GM19324 (cell line): ENCODE measurements at regions not wholly inside any gene's neighbourhood (a gene's known extent, or its start where the extent isn't known, plus 50 kb on each side); places are given as distances from the start of the nearest gene placed in this dataset.

Experiments used
- ATAC-seq: cut with Tn5 transposase; IDR thresholded peaks from one replicate; pipeline ENCODE4 v1.9.1; 2021; ENCODE audit warnings: mild to moderate bottlenecking, moderate library complexity; ENCODE audit not compliant: unreplicated experiment, low FRiP score

GRCh38 chr11:45597097-45597496, 68.3 kb downstream of the CHST1 start:
- no peak for ATAC-seq

DNA sequence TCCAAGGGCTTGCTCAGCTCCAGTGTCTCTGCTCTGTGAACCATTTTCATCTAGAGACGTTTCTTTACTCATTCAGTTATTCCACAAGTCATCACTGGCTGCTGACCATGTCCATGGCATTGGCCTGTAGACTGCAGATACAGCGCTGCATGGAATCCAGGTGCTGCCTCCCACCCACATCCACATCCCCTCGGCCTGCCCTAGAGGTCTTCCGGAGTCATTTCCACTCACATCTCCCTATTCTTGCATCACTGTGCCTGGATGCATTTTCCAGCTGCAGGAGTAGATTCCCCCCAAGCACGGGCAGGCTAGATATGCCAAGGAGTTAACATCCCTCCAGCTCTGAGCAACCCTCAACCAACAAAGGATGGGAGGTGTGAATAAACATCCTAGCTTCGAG, 68.9 kb downstream of the CHST1 start:
- no peak for ATAC-seq

- ATAC-seq: no peak
Observed at GRCh38 chr11:45593992-45594391, 71.4 kb downstream of the CHST1 start.

- ATAC-seq: no peak
Observed at GRCh38 chr11:45592636-45593035, 72.8 kb downstream of the CHST1 start.

- ATAC-seq: no peak
Observed at GRCh38 chr11:45590743-45591142, 74.7 kb downstream of the CHST1 start.

DNA sequence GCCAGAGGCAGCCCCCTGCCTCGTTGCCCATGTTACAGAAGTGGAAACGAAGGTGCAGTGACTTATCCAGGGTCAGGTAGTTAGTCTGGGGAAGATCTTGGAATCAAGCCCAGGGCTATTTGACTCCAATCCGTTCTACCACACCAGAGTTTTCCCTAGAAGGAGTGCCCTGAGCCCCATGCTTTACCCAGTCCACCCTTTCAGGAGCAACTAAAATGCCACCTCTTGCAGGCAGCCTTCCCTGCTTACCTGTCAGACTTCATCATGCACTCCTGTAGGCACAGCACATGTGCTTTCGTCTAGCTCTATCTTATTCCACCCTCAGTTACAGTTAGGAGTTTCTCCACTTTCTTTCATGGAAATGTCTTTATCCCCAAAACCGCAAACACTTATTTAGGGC, 80.2 kb downstream of the CHST1 start:
- ATAC-seq: no peak

GRCh38 chr11:45583981-45584566, 81.3 kb downstream of the CHST1 start:
- no peak for ATAC-seq

DNA sequence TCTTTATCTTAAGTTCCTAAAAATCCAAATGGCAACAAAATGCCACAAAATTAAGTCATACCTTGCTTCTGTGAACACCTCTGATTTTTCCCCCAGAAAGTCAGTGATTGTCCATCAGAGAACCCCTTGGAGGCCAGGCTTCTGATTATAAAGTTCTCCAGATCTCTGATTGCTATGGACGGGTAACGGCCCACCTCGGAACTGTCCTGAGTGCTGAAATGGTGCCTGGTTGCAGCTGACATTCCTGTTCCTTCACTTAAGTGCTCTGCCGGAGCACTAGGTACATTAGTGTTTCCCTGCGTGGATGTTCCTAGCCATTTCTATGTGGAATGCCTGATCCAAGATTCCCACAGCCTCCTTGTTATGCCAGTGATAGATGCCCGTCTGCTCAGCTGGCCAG, 85.0 kb downstream of the CHST1 start:
- no peak for ATAC-seq

DNA sequence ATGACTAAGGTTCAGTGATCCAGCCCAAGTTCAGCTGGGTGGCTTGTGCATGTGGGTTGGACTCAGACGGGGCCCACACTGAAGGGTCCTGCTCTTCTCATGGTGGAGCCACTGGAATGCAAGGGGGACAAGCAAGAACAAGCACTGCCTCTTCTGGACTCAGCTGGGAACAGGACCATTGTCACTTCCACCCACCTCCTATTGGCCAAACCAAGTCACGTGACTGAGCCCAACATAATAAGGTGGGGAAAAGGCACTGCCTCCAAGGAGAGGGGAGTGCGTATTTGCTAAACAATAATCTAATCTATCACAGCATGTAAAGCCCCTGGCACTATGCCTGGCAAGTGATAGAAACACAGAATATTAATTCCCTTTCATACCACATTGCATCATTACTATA, 87.1 kb downstream of the CHST1 start:
- ATAC-seq: no peak

- no peak for ATAC-seq
Observed at GRCh38 chr11:45577752-45578151, 87.7 kb downstream of the CHST1 start.

DNA sequence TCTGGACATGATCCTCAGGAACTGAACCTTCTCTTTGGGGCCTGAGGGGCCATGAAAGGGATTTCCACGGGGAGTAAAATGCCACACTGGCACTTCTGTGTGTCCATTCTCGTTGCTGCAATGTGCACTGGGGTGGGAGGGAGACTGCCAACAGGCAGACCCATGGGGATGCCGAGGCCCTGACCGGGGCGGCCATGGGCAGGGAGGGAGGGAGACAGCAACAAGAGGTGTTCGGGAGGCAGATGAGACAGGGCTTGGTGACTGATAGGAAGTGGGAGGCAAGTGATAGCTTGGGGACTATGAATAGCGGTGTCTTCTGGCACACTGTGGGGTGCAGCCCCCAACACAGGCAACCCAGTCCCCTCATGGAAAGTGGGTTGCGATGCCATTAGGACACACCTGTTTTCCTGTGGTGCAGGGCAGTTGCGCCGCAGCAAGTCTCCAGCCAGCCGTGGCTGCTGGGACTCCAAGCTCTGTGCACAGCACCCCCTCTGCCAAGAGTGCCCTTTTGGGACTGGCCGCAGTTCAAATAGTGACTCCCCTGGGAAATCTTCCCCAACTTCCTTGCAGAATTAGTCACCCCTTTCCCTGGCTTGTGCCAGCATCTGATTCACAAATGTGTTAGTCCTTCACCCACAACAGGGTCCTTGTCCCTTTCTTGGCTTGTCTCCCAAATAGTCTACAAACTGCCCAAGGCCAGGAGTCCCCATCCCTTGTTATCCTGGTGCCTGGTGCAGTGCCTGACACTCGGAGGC, 88.8 kb downstream of the CHST1 start:
- ATAC-seq: no peak

DNA sequence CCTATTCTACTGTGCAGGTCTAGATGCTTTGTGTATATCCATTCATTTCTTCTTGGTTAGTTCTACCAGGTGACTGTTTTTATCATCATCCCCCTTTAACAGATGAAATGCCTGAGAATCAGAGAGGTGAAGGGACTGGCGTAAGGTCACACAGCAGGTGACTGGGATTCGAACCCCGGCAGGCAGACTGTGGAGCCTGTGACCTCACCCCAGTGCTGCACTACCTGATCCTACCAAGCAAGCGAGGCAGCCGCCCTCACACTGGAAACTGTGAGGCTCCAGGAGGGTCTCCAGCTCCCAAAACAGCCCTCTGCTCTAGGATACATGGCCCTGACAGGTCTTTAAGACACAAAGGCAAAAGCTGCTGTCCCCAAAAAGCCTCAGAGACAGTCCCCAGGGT, 91.7 kb downstream of the CHST1 start:
- no peak for ATAC-seq

GRCh38 chr11:45572354-45573123, 92.9 kb downstream of the CHST1 start:
- no peak for ATAC-seq

- ATAC-seq: no peak
Observed at GRCh38 chr11:45569776-45570175, 95.6 kb downstream of the CHST1 start.

- ATAC-seq: no peak
Observed at GRCh38 chr11:45568049-45568448, 97.4 kb downstream of the CHST1 start.

DNA sequence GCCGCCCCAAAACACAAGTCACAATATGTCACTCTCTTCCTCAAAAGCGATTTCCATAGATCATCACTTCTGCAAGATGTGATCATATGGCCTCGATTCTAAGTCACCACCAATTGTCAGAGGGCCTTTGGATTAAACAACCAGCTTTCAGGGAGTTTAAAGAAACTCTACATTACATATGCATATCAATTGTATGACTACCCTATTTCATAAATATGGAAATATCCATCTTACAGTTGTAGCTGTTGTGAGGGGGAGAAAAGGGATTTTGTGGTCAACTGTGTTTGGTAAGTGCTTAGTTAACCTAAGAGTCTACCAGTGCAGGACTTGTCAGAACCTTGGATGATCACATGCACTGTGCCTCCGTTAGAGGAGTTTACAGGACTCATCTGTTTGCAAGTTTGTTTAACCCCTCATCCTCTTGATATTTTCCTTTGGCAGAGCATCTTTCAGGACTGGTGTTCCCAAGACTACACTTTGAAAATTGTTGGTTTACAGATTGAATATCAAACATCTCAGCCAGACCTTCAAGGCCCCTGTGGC, 99.9 kb downstream of the CHST1 start:
- no peak for ATAC-seq

GRCh38 chr11:45563810-45564209, 101.6 kb downstream of the CHST1 start:
- ATAC-seq: no peak

DNA sequence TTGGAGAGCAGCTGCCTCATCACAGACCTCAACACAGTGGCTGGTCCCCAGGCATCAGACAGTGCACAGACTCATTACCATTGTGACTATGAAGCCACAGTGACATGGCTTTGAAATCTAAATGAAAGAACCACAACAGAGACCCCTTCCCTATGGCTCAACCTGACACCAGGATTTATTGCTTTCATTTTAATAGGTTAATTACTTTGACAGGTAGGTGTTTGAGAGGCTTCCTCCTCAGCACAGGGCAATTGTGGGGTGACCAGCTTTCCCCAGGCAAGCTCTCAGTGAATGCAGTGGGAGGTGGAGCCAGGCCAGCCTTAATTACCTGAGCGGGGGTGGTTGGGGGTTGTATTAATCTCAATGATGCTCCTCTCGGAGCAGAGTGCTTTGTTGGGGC, 102.3 kb downstream of the CHST1 start:
- ATAC-seq: no peak

DNA sequence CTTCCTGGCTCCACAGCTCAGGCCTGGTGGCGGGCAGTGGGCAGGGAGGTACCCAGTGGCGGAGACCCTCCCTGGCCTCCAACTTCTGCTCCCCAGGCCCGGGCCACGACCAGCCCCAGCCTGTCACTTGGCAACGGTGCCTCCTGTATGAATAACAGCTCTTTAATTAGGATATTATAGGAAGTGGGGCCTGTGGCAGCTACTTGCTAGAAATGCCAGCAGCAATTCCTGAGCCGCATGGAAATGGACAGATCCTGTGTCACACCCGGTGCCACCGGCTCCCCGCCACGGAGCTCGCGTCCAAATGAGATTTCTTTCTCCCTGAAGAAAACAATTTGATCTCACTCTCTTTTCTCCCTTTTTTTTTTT, 104.5 kb downstream of the CHST1 start:
- ATAC-seq: no peak

GRCh38 chr11:45560155-45560912, 105.1 kb downstream of the CHST1 start:
- ATAC-seq: no peak
